ENCODE measurements at regions not wholly inside any gene's neighbourhood (a gene's known extent, or its start where the extent isn't known, plus 50 kb on each side); places are given as distances from the start of the nearest gene placed in this dataset.
"Not testable (repeated sequence)": the region's sequence is repeated elsewhere in the genome, so short reads cannot be mapped to it uniquely, and the experiment has no call there.

DNA sequence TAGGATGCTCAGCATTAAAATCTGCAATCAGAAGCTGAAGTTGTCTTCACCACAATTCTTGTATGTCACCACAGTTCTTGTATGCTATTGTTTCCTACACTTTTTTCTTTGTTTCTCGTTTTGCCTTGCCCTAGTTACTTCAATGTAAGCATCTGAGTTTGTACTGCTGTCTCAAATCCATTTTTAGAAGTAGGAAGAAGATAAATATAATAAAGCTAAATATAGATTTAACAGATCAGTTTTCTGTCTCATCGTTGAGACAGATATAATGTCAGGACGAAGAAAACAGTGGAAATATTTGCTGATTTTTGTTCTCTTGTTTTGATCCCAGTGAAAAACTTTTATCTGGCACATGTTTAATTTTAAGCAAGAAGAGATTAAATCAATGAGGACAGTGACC is 318.0 kb downstream of the QKI start:
- no peak for FAIRE-seq
- TF ChIP-seq, protein P1, sequence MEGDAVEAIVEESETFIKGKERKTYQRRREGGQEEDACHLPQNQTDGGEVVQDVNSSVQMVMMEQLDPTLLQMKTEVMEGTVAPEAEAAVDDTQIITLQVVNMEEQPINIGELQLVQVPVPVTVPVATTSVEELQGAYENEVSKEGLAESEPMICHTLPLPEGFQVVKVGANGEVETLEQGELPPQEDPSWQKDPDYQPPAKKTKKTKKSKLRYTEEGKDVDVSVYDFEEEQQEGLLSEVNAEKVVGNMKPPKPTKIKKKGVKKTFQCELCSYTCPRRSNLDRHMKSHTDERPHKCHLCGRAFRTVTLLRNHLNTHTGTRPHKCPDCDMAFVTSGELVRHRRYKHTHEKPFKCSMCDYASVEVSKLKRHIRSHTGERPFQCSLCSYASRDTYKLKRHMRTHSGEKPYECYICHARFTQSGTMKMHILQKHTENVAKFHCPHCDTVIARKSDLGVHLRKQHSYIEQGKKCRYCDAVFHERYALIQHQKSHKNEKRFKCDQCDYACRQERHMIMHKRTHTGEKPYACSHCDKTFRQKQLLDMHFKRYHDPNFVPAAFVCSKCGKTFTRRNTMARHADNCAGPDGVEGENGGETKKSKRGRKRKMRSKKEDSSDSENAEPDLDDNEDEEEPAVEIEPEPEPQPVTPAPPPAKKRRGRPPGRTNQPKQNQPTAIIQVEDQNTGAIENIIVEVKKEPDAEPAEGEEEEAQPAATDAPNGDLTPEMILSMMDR (IDR thresholded peaks at IDR 0.05; ENCODE audit: insufficient read depth, missing control alignments) = no peak
- DNase-seq (ENCODE audit: insufficient read length, low spot score) = no peak

DNA sequence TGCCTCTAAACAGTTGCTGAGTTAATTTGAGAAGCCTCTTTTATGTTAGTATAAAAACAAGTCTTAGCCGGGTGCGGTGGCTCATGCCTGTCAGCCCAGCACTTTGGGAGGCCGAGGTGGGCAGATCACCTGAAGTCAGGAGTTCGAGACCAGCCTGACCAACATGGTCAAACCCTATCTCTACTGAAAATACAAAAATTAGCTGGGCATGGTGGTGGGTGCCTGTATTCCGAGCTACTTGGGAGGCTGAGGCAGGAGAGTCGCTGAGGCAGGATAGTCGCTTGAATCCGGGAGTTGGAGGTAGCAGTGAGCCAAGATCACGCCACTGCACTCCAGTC is 317.5 kb downstream of the QKI start:
- not testable (repeated sequence) for DNase-seq (ENCODE audit: insufficient read length, low spot score); FAIRE-seq

DNA sequence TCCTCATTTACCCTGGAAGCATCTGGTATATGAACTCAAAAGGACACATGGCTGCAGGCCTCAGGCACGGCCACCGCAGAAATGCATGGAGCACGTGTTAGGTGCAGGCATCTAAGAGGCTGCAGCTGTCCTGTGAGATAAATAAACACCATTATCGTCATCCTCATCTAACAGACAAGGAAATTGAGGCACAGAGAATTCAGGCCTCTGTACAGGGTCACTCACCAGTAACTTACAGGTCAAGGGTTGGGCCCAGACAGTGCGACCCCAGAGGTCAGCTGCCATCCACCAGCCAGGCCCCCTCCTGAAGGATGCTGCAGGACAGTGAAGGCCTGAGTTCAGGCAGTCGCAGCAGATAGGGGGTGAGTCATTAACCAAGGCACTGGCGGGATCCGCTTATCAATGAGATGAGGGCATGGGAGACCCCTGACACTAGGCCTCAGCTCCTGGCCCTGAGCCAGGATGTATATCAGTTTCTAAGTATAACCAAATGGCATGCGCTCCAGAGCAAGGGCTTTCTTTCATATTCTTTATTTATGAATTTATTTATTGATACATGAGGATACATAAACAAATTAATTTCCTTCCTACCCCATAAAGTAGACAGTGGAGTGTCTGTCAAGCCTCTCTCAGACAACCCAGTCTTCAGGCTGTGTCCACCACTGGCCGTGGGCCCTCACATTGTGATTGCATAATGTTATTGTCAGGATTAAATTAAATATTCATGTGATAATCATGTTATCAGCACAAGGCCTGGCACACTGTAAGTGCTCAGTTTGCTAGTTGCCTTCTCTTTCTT is 316.9 kb downstream of the QKI start:
- no peak for DNase-seq (ENCODE audit: insufficient read length, low spot score)
- FAIRE-seq = no peak
- TF ChIP-seq, protein P1 (IDR thresholded peaks at IDR 0.05; ENCODE audit: insufficient read depth, missing control alignments) = no peak

DNA sequence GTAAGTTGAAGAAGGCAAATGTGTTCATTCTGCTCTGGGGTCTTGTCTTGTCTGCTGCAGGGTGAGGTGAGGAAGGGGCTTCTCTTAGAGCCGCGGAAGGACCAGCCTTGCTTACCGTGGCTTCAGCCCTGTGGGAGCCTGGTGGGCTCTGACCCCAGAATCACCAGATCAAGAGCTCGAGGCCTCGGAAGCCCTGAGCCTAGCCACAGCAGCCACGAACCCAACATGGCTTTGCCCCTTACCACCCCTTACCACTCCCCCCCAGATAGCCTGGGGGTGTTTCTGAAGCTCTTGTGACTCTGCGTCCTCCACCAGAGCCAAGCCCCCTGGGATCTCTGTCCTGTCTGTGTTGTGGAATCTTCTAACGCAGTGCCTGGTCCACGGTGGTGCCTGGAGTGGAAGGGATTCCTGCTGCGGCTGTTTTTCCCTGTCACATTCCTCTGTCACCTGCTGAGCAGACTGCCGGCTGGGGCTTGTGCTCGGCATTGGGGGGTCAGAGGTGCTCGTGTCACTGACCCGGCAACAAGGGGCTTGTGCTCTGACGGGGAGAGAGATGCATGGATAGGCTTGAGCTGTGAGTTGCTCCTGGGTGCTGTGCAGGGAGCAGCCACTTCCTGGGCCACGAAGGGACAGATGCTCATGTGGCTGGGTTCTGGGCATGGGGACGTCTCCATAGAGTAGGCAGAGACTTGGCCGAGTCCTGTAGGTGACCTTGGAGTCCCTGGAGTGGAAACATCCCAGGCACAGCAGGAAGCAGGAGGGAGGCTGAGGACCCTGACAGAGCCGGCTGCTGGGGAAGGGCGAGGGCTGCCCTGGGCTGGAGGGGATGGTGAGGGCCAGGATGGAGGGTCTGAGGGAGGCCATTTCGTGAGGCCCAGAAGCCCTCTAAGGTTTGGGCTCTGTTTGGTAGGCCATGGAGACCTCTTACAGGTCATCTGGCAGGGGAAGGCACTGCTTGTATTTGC is 316.0 kb downstream of the QKI start:
- FAIRE-seq (no peak), DNase-seq (ENCODE audit: insufficient read length, low spot score) (no peak)
- TF ChIP-seq, protein P1 (IDR thresholded peaks at IDR 0.05; ENCODE audit: insufficient read depth, missing control alignments) = no peak

DNA sequence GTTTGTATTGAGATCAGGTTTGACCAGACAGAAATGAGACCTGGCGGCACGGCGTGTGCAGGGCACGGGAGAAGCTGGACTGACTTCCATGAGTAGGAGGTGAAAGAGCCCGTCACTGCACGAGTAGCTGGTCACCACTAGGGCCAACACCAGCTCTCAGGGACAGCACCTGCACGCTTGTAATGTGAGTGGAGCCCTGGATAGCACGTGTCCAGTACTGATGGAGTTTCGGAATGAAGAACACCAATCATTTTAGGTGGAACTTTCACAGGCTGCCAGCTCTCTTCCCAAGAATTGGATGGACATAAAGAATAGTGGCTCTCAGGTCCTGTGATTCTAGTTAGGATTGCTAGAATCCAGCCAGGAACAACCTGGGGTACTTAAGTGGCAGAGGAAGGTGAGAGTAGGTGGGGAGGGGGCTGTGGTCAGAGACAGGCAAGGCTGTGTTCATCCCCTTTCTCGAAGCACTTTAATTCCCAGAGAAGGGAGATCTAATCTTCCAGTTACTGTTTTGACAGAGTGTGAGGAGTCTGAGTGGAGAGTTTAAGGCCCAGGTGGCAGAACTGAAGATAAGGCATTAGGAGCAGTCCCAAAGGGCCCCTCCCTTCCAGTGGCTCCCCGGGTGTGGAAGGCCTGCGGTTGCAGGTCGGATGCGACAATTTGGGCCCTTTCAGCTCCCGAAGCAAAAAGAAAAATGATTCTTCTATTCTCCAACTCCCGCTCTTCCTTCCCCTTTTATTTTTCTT is 314.8 kb downstream of the QKI start:
- no peak for FAIRE-seq
- TF ChIP-seq, protein P1 (IDR thresholded peaks at IDR 0.05; ENCODE audit: insufficient read depth, missing control alignments) = no peak
- no peak for DNase-seq (ENCODE audit: insufficient read length, low spot score)

DNA sequence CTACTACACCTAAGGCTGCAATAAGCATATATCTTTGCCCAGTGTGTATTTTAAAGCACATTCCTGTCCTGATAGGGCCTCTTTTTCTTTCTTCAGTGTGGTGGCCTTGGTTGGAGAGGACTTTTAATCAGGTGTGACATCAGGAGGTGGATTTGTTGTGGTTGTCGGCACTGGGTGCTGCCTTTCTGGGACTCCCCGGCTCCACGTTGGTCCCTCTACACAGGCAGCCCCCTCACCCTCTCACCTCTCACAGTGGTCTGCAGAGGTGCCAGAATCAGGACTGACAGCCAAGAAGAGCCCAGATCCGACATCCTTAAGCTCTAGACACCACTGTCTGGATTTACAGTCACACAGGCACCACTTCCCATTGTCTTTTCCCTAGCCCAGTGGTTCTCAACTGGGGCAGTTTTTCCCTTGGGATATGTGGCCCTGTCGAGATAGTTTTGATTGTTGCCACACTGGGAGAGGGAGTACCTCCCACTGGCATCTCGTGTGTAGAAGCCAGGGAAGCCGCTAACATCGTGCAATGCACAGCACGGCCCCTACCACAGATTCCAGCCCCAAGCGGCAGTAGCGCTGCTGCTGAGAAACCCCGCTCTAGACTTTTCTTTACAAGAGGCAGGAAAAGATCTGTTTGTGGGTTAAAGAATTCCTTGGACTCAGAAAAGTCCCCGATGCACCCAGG is 314.1 kb downstream of the QKI start:
- FAIRE-seq (no peak), DNase-seq (ENCODE audit: insufficient read length, low spot score) (no peak)
- TF ChIP-seq, protein P1 (IDR thresholded peaks at IDR 0.05; ENCODE audit: insufficient read depth, missing control alignments) = no peak
